HL-60 (cell line): ENCODE measurements at regions not wholly inside any gene's neighbourhood (a gene's known extent, or its start where the extent isn't known, plus 50 kb on each side); places are given as distances from the start of the nearest gene placed in this dataset.

Experiments used
- GABPA ChIP-seq: IDR thresholded peaks from 2 replicates; pipeline ENCODE4 v1.6.1; 2012; ENCODE audit warnings: low read depth
- POLR2AphosphoS5 ChIP-seq: IDR thresholded peaks from 2 replicates; pipeline ENCODE4 v1.6.1; 2012; ENCODE audit warnings: low read depth
- SPI1 ChIP-seq: IDR thresholded peaks from 2 replicates; pipeline ENCODE4 v1.6.1; 2012; ENCODE audit warnings: low read depth, mild to moderate bottlenecking, borderline replicate concordance
- TF ChIP-seq, protein P1 (sequence below): IDR thresholded peaks from one replicate; pipeline ENCODE4 v1.5.1; 2011; ENCODE audit warnings: low read length, control low read depth, inconsistent platforms; ENCODE audit not compliant: insufficient read depth
- TF ChIP-seq, protein P2 (sequence below): IDR thresholded peaks from 2 replicates; pipeline ENCODE4 v1.6.1; 2012; ENCODE audit warnings: low read depth; ENCODE audit not compliant: insufficient replicate concordance

DNA sequence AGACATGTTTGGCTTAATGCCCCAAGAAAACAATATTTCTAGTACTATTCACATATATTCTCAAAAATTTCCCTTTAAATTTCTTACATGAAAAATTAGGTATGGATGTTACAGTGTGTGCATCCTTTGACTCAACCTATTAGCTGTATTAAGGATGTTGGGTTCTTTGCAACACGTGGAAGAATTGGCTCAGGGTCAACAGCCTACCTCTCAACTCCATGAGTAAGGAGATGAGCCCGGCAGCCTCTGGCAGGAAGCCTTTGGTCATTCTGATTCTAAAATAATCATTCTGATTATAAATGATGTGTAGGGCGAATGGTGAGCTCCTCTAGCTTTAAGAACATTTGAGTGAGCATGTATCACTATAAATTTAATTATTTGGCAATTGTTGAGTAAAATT is 148.0 kb upstream of the WDFY3 start:
- TF ChIP-seq, protein P1, sequence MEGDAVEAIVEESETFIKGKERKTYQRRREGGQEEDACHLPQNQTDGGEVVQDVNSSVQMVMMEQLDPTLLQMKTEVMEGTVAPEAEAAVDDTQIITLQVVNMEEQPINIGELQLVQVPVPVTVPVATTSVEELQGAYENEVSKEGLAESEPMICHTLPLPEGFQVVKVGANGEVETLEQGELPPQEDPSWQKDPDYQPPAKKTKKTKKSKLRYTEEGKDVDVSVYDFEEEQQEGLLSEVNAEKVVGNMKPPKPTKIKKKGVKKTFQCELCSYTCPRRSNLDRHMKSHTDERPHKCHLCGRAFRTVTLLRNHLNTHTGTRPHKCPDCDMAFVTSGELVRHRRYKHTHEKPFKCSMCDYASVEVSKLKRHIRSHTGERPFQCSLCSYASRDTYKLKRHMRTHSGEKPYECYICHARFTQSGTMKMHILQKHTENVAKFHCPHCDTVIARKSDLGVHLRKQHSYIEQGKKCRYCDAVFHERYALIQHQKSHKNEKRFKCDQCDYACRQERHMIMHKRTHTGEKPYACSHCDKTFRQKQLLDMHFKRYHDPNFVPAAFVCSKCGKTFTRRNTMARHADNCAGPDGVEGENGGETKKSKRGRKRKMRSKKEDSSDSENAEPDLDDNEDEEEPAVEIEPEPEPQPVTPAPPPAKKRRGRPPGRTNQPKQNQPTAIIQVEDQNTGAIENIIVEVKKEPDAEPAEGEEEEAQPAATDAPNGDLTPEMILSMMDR, result no peak
- no peak for TF ChIP-seq POLR2AphosphoS5
- TF ChIP-seq, protein P2, sequence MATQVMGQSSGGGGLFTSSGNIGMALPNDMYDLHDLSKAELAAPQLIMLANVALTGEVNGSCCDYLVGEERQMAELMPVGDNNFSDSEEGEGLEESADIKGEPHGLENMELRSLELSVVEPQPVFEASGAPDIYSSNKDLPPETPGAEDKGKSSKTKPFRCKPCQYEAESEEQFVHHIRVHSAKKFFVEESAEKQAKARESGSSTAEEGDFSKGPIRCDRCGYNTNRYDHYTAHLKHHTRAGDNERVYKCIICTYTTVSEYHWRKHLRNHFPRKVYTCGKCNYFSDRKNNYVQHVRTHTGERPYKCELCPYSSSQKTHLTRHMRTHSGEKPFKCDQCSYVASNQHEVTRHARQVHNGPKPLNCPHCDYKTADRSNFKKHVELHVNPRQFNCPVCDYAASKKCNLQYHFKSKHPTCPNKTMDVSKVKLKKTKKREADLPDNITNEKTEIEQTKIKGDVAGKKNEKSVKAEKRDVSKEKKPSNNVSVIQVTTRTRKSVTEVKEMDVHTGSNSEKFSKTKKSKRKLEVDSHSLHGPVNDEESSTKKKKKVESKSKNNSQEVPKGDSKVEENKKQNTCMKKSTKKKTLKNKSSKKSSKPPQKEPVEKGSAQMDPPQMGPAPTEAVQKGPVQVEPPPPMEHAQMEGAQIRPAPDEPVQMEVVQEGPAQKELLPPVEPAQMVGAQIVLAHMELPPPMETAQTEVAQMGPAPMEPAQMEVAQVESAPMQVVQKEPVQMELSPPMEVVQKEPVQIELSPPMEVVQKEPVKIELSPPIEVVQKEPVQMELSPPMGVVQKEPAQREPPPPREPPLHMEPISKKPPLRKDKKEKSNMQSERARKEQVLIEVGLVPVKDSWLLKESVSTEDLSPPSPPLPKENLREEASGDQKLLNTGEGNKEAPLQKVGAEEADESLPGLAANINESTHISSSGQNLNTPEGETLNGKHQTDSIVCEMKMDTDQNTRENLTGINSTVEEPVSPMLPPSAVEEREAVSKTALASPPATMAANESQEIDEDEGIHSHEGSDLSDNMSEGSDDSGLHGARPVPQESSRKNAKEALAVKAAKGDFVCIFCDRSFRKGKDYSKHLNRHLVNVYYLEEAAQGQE, result no peak
- no peak for TF ChIP-seq GABPA
- no peak for TF ChIP-seq SPI1
